K562 (cell line): ENCODE measurements at regions not wholly inside any gene's neighbourhood (a gene's known extent, or its start where the extent isn't known, plus 50 kb on each side); places are given as distances from the start of the nearest gene placed in this dataset.

Experiments
- ATAC-seq: fragments of 200-7000 bp; cut with Tn5 transposase; 3 replicates; pipeline ENCODE4 v1.9.1; 2020; ENCODE audit warnings: moderate library complexity
- BruUV-seq: library from RNA; stranded (reverse); fragments of 400-500 nt; replicated peaks from 2 replicates; lab custom pipeline; 2021; lab: Mats Ljungman, UMichigan
- CTCF ChIA-PET: fragments of 300-600 bp; formaldehyde crosslinking; extraction: SDS; loops from one replicate; lab custom pipeline; 2021; ENCODE audit warnings: low intra/inter-chr PET ratio; lab: Yijun Ruan, JAX
- POLR2A ChIA-PET: fragments of 300-600, 350-650 bp; sonication (Branson Sonifier 250); formaldehyde crosslinking; extraction: SDS; loops from one replicate; lab custom pipeline; 2021; ENCODE audit warnings: antibody characterized with exemption, inconsistent platforms; lab: Yijun Ruan, JAX
- DNase-seq, 4 experiments: peaks; one replicate each; pipeline versions ENCODE4 v3.0.0 to v3.0.0-alpha.2; 2011 to 2018; ENCODE audit warnings: low spot score in 3 of 4, mixed read lengths in 3 of 4; ENCODE audit errors: extremely low read depth in 1 of 4
- FAIRE-seq: peaks from 2 replicates; lab custom pipeline; 2011; peaks lifted over from hg19 to GRCh38; lab: Jason Lieb, UNC
- H2AFZ ChIP-seq: 2 replicates; pipeline ENCODE4 v1.6.0; 2011; ENCODE audit warnings: low read depth, low read length, control low read depth, inconsistent platforms
- H3K27ac ChIP-seq: fragments of 200-600 bp; 3 replicates; pipeline ENCODE4 v1.8.0; 2011; ENCODE audit warnings: low read depth, mild to moderate bottlenecking, control low read depth, inconsistent platforms, low read length, moderate library complexity, mixed read lengths; ENCODE audit errors: extremely low read depth
- H3K27me3 ChIP-seq, 2 experiments: fragments of 300-600 bp in 1 of 2; 2 replicates in 1 of 2; 3 replicates in 1 of 2; pipeline versions ENCODE4 v1.6.0 to v1.8.0; 2011; ENCODE audit warnings: inconsistent platforms in 2 of 2, low read length in 2 of 2, mild to moderate bottlenecking in 1 of 2, mixed read lengths in 1 of 2, moderate library complexity in 1 of 2; ENCODE audit not compliant: control insufficient read depth in 2 of 2, insufficient read depth in 2 of 2
- H3K36me3 ChIP-seq: fragments of 300-600 bp; 3 replicates; pipeline ENCODE4 v1.8.0; 2011; ENCODE audit warnings: mild to moderate bottlenecking, low read length, inconsistent platforms; ENCODE audit not compliant: control insufficient read depth, insufficient read depth
- H3K4me1 ChIP-seq, 2 experiments: fragments of 200-600 bp in 1 of 2; replicated peaks in 1 of 2; 2 replicates in 1 of 2; 3 replicates in 1 of 2; pipeline versions ENCODE4 v1.5.1 to v1.8.0; 2011; ENCODE audit warnings: inconsistent platforms in 2 of 2, low read length in 2 of 2, mild to moderate bottlenecking in 1 of 2, mixed read lengths in 1 of 2, moderate library complexity in 1 of 2; ENCODE audit not compliant: control insufficient read depth in 2 of 2, insufficient read depth in 2 of 2
- H3K4me2 ChIP-seq: 2 replicates; pipeline ENCODE4 v1.6.1; 2011; ENCODE audit warnings: low read length, control low read depth, inconsistent platforms, mixed read lengths; ENCODE audit not compliant: insufficient read depth
- H3K4me3 ChIP-seq: fragments of 200-600 bp; sonication (generic), shearing (Covaris generic); 2 replicates; pipeline ENCODE4 v1.5.1; 2016; ENCODE audit warnings: control low read depth, inconsistent platforms
- H3K79me2 ChIP-seq: fragments of 200-600 bp; 3 replicates; pipeline ENCODE4 v1.8.0; 2011; ENCODE audit warnings: low read length, inconsistent platforms; ENCODE audit not compliant: control insufficient read depth, insufficient read depth
- H3K9ac ChIP-seq, 2 experiments: 2 replicates each; pipeline versions ENCODE4 v1.6.0 to v1.6.1; 2011; ENCODE audit warnings: low read depth in 2 of 2, low read length in 2 of 2, control low read depth in 1 of 2, inconsistent platforms in 1 of 2, mild to moderate bottlenecking in 1 of 2, mixed read lengths in 1 of 2; ENCODE audit not compliant: insufficient read depth in 1 of 2
- H3K9me1 ChIP-seq: one replicate; pipeline ENCODE4 v1.6.0; 2011; ENCODE audit warnings: inconsistent platforms, mild to moderate bottlenecking, low read length, moderate library complexity; ENCODE audit not compliant: control insufficient read depth, insufficient read depth
- H3K9me3 ChIP-seq: replicated peaks from 2 replicates; pipeline ENCODE4 v1.5.1; 2011; ENCODE audit warnings: low read depth, low read length, inconsistent platforms; ENCODE audit not compliant: control insufficient read depth, insufficient read depth
- H4K20me1 ChIP-seq: replicated peaks from 2 replicates; pipeline ENCODE4 v1.6.1; 2011; ENCODE audit warnings: low read length, inconsistent platforms, mixed read lengths; ENCODE audit not compliant: control insufficient read depth, insufficient read depth
- CBX1 ChIP-seq: sonication (generic); IDR thresholded peaks from 2 replicates; pipeline ENCODE4 v1.6.1; 2016; ENCODE audit warnings: antibody characterized with exemption, low read depth, mild to moderate bottlenecking
- CEBPG ChIP-seq, 3 experiments: fragments of 200-800 bp in 1 of 3; sonication (Bioruptor generic) in 1 of 3; sonication (generic) in 1 of 3; formaldehyde crosslinking in 1 of 3; IDR thresholded peaks in 2 of 3; conservative IDR thresholded peaks in 1 of 3; 2 replicates each; pipeline versions ENCODE4 v1.6.1 to v1.8.0; 2016 to 2022; ENCODE audit warnings: missing compliant biosample characterization in 2 of 3, missing genetic modification characterization in 2 of 3, mild to moderate bottlenecking in 1 of 3, missing genetic modification reagents in 1 of 3
- DDX20 ChIP-seq: fragments of 450-650 bp; IDR thresholded peaks from 2 replicates; pipeline ENCODE4 v1.6.1; 2016; ENCODE audit warnings: missing genetic modification characterization, low read depth, mild to moderate bottlenecking, missing compliant biosample characterization, moderate library complexity
- ETV1 ChIP-seq: fragments of 450-650 bp; conservative IDR thresholded peaks from 2 replicates; pipeline ENCODE4 v1.6.1; 2016; ENCODE audit warnings: missing genetic modification characterization, control low read depth, low read depth, missing compliant biosample characterization
- ETV5 ChIP-seq: sonication (generic); formaldehyde crosslinking; IDR thresholded peaks from 2 replicates; pipeline ENCODE4 v1.4.0; 2020; ENCODE audit warnings: low read depth, mild to moderate bottlenecking, missing genetic modification reagents
- HNRNPH1 ChIP-seq: fragments of 200-400 bp; formaldehyde crosslinking; optimal IDR thresholded peaks from 2 replicates; pipeline ENCODE3; 2017; ENCODE audit warnings: low read depth, mild to moderate bottlenecking, low read length, moderate library complexity
- KDM1A ChIP-seq, 2 experiments: fragments of 450-650 bp; IDR thresholded peaks; 2 replicates each; pipeline ENCODE4 v1.6.1; 2016; ENCODE audit warnings: mild to moderate bottlenecking in 2 of 2
- MEF2A ChIP-seq: IDR thresholded peaks from 2 replicates; pipeline ENCODE4 v1.6.1; 2011; ENCODE audit warnings: low read depth, mild to moderate bottlenecking, low read length, moderate library complexity; ENCODE audit not compliant: control insufficient read depth
- MTA1 ChIP-seq: fragments of 450-650 bp; IDR thresholded peaks from 2 replicates; pipeline ENCODE4 v1.6.1; 2017; ENCODE audit warnings: borderline replicate concordance
- RBM39 ChIP-seq: fragments of 200-400 bp; formaldehyde crosslinking; optimal IDR thresholded peaks from 2 replicates; pipeline ENCODE3; 2018; ENCODE audit warnings: low read depth, low read length
- SIX5 ChIP-seq, 2 experiments: IDR thresholded peaks; 2 replicates each; pipeline ENCODE4 v1.6.1; 2011; ENCODE audit warnings: low read length in 2 of 2, borderline replicate concordance in 1 of 2, low read depth in 1 of 2, mild to moderate bottlenecking in 1 of 2, moderate library complexity in 1 of 2; ENCODE audit not compliant: insufficient read depth in 1 of 2
- TEAD4 ChIP-seq, 2 experiments: sonication (generic) in 1 of 2; formaldehyde crosslinking in 1 of 2; IDR thresholded peaks; 2 replicates each; pipeline versions ENCODE4 v1.6.1 to v1.8.0; 2012 to 2022; ENCODE audit warnings: borderline replicate concordance in 1 of 2, inconsistent platforms in 1 of 2, low read length in 1 of 2, mild to moderate bottlenecking in 1 of 2, missing genetic modification reagents in 1 of 2
- ZNF121 ChIP-seq: sonication (generic); formaldehyde crosslinking; conservative IDR thresholded peaks from 2 replicates; pipeline ENCODE4 v1.8.0; 2022; ENCODE audit warnings: missing genetic modification reagents
- ZNF282 ChIP-seq: sonication (generic); formaldehyde crosslinking; IDR thresholded peaks from 2 replicates; pipeline ENCODE4 v1.8.1; 2023; ENCODE audit warnings: missing genetic modification reagents
- WGBS: fragments of 100-300 bp; shearing (Covaris generic); methylation state at CpG from one replicate; pipeline ENCODE4 v1.1.6; 2016; ENCODE audit warnings: low coverage, mixed read lengths; ENCODE audit not compliant: insufficient coverage; ENCODE audit errors: missing lambda C conversion rate; 5-methylcytosine and 5-hydroxymethylcytosine counted together
- in situ Hi-C: fragments of 300-500 bp; cut with MboI; formaldehyde crosslinking; loops from 4 replicates; pipeline ENCODE4 v1.15.0; 2018; ENCODE audit warnings: inconsistent platforms, mixed read lengths
- intact Hi-C: fragments of 100-400 bp; cut with micrococcal nuclease; formaldehyde crosslinking; loops from 2 replicates; pipeline ENCODE4 v1.14.2; 2022

GRCh38 chr10:55897490-55897921 is 463.6 kb downstream of the ZWINT start:
- ChIA-PET POLR2A (no interaction called here), CTCF (no interaction called here)
- Histone ChIP-seq H3K27ac (no peak overlapping the region), H3K27me3 (no peaks in the 10 kb centered on the region), H3K9me1 (no peaks in the 10 kb centered on the region), H2AFZ (no peak overlapping the region), H3K4me3 (no peak overlapping the region), H3K9me3 (no peaks in the 10 kb centered on the region), H3K79me2 (no peaks in the 10 kb centered on the region), H3K4me2 (no peak overlapping the region), H3K36me3 (no peaks in the 10 kb centered on the region), H3K4me1 (no peaks in the 10 kb centered on the region), H3K9ac (no peak overlapping the region), H4K20me1 (no peaks in the 10 kb centered on the region)
- ATAC-seq (no peak), DNase-seq (no peak), FAIRE-seq (no peak)
- in situ Hi-C loops = no loop called here
- intact Hi-C loops = no loop called here
- TF ChIP-seq DDX20 (tag) (no peak), TEAD4 (IDR thresholded peaks at IDR 0.05; ENCODE audit: low read length) (no peak), TEAD4 (CRISPR knock-in tag; IDR thresholded peaks at IDR 0.05; ENCODE audit: borderline replicate concordance) (no peak), ZNF282 (no peak), MTA1 (no peak), SIX5 (IDR thresholded peaks at IDR 0.05; ENCODE audit: borderline replicate concordance in 1 of 2, insufficient read depth in 1 of 2, low read depth in 1 of 2, low read length in 2 of 2) (no peak), MEF2A (no peak), CEBPG (CRISPR knock-in tag; IDR thresholded peaks at IDR 0.05) (no peak), CEBPG (tag; conservative IDR thresholded peaks at IDR 0.05 in 1 of 2, IDR thresholded peaks at IDR 0.05 in 1 of 2) (no peak), CBX1 (no peak), ZNF121 (no peak), ETV1 (tag) (no peak), HNRNPH1 (no peak), ETV5 (no peak), RBM39 (no peak), KDM1A (IDR thresholded peaks at IDR 0.05) (no peak)
- no TSS peak for BruUV-seq
- 3% methylated on average over 3 of the region's 3 CpGs for WGBS
